Coronary artery (tissue), 2 donors: ENCODE measurements at regions not wholly inside any gene's neighbourhood (a gene's known extent, or its start where the extent isn't known, plus 50 kb on each side); places are given as distances from the start of the nearest gene placed in this dataset.

Experiments used
- DNase-seq: peaks from one replicate; pipeline ENCODE4 v3.0.0-alpha.2; 2017; ENCODE audit warnings: low spot score
- H3K27ac ChIP-seq, 2 donors: fragments of 200-600 bp; sonication (generic); one replicate each; pipeline ENCODE4 v1.5.1; 2016 to 2019
- H3K4me3 ChIP-seq: fragments of 200-600 bp; sonication (generic); 2 replicates; pipeline ENCODE4 v1.5.1; 2016; ENCODE audit warnings: mild to moderate bottlenecking, moderate library complexity
- TF ChIP-seq, protein P1 (sequence below): fragments of 200-600 bp; sonication (generic); IDR thresholded peaks from one replicate; pipeline ENCODE4 v1.5.1; 2019; ENCODE audit warnings: antibody characterized with exemption

DNA sequence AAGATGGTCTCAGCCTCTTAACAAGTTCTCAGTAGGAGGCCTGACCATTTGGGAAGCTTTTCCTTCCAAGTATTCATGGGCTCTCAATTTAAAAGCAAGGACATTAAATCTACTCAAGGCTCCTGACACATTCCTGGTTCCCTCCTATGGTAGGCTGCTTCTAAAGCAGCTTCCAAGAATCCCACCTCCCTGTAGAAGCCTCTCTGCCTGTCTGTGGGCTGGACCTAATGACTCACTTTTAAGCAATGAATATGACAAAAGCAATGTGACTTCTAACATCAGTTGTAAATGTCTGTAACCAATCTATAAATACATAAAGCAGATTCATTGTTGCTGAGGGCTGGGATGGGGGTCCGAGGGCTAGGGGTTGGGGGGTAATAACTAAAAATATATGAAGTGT is 99.5 kb upstream of the FAM9B start:
- Histone ChIP-seq H3K27ac (no peak overlapping the region), H3K4me3 (no peak overlapping the region)
- TF ChIP-seq, protein P1, sequence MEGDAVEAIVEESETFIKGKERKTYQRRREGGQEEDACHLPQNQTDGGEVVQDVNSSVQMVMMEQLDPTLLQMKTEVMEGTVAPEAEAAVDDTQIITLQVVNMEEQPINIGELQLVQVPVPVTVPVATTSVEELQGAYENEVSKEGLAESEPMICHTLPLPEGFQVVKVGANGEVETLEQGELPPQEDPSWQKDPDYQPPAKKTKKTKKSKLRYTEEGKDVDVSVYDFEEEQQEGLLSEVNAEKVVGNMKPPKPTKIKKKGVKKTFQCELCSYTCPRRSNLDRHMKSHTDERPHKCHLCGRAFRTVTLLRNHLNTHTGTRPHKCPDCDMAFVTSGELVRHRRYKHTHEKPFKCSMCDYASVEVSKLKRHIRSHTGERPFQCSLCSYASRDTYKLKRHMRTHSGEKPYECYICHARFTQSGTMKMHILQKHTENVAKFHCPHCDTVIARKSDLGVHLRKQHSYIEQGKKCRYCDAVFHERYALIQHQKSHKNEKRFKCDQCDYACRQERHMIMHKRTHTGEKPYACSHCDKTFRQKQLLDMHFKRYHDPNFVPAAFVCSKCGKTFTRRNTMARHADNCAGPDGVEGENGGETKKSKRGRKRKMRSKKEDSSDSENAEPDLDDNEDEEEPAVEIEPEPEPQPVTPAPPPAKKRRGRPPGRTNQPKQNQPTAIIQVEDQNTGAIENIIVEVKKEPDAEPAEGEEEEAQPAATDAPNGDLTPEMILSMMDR: no peak
- DNase-seq: no peak

DNA sequence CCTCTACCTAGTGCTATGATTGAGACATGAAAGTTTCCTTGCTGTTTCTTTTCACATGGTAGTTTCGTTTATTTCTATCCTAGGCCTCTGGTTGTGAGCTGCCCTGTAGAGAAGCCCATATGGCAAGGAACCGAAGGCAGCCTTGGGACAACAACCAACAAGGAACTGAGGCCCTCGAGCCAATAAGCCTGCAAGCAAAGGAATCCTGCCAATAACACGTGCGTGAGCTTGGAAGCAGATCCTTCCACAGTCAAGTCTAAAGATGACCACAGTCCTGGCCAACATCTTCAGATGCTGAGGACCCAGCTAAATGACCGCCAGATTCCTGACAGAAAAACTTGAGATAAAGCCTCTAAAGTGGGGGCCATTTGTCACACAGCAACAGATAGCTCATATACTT is 100.4 kb upstream of the FAM9B start:
- no peak for DNase-seq
- H3K4me3 ChIP-seq: no peak overlapping the region
- no peak overlapping the region for H3K27ac ChIP-seq
- TF ChIP-seq, protein P1: no peak

DNA sequence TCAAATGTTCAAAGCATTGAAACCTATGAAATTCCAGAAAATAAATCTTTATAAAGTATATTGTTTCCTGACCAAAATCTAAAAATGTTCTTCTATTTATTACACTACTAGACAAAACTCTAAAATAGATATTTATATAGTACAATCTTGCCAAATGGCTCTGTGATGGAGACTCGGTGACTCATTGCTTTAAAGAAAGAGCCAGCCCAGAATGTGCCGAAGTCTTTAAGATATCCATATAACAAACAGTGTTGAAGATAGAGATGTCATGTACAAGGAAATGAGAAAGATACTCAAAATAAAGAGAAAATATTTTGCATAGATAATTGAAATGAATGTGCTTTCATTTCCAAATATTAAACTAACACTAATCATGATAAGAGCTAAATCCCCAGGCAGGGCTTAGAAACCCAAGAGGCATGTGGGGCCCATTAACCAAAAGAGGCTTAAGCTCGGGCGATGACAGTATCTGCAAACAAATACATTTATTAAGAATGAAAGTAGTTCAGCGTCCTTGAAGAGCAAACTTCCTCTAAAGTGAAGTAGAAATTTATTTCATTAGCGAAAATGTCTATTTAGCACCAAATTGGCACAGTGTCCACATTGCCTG is 102.1 kb upstream of the FAM9B start:
- TF ChIP-seq, protein P1: no peak
- DNase-seq: no peak
- Histone ChIP-seq H3K27ac (no peak overlapping the region), H3K4me3 (no peak overlapping the region)

DNA sequence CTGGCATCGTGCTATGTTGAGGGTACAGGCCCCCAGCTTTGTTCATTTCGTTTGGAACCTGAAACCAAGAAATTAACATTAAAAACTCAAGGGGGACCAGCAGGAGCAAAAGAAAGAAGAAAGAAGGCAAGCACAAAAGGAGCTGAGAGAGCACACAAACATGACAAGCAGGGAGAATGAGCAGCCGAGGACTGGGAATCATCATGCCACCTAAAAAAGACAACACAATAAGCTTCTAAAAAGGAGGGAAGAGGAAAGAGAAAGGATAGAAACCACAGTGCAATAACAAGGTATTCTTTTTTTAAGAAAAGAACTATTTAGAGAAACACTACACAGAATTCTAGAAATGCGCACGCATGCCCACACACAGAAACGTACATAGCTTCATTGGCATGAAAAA is 103.2 kb upstream of the FAM9B start:
- no peak overlapping the region for H3K27ac ChIP-seq
- no peak overlapping the region for H3K4me3 ChIP-seq
- TF ChIP-seq, protein P1: no peak
- no peak for DNase-seq

DNA sequence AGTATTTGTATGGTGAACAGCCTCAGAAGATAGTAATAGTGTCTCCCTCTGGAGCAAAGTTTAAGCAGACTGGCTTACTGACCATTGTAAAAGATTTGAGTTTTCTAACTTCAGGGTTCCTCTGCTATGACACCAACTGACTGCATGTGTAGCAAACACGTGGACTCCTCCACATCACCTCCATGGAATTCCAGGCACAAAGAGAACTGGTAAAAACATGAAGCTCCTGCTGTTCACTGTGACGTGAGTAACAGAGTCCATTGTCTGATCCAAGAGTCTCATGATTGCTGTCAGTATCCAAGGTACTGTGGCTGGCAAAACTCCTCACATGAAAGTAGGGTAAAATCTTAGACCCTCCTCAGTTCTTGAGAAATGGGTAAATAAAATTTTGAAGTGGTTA is 107.6 kb upstream of the FAM9B start:
- Histone ChIP-seq H3K4me3 (no peak overlapping the region), H3K27ac (no peak overlapping the region)
- TF ChIP-seq, protein P1: no peak
- no peak for DNase-seq

DNA sequence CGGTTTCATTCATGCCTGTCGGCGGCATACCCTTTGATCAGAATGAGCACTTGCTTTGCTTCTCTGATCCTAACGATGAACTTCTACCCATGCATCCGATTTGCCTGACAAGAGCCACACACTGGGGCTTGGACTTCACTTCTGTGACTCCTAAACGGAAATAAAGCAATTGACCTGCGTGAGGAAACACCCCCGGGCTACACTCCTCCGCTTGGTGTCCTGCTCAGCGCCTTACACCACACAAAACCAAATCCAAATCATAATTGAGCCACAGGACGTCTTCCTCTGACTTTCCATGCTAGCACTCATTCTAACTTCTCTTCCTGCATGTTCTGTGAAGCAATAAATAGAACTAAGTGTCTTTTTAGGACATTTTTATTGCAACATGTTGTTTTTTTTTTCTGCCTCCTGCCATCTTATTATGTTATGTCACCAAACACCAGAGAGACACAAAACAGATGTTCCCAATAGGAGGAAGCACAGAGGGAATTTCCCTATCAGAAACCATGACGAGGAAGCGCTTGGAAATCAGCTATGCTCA is 110.8 kb upstream of the FAM9B start:
- no peak overlapping the region for H3K4me3 ChIP-seq
- DNase-seq: no peak

DNA sequence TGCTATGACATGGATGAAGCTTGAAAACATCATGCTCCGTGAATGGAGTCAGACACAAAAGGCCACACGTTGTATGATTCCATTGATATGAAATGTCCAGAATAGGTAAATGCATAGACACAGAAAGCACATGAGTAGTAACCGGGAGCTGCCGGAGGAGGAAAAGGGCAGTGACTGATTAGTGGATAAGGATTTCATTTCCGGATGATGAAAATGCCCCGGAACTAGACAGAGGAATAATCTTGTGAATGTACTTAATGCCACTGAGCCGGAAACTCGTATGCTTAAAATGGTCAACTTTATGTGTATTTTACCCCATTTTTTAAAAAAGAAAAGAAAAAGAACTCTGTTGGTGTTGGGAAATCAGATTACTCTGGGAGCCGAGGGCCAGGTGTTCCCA is 112.7 kb upstream of the FAM9B start:
- TF ChIP-seq, protein P1: no peak
- Histone ChIP-seq H3K4me3 (no peak overlapping the region), H3K27ac (no peak overlapping the region)
- no peak for DNase-seq

More for the DNA sequence above, 110.8 kb upstream of the FAM9B start:
- no peak overlapping the region for H3K27ac ChIP-seq
- TF ChIP-seq, protein P1: no peak
